Adrenal gland (tissue), 9 donors: ENCODE measurements at regions not wholly inside any gene's neighbourhood (a gene's known extent, or its start where the extent isn't known, plus 50 kb on each side); places are given as distances from the start of the nearest gene placed in this dataset.

Source experiments
- DNase-seq, 7 donors: peaks; one replicate each; pipeline ENCODE4 v3.0.0-alpha.2; 2019 to 2020
- H3K27ac ChIP-seq, 5 donors: fragments of 200-600 bp; sonication (generic) in 4 of 5; 1 replicate in 3 of 5; 2 replicates in 2 of 5; pipeline versions ENCODE4 v1.5.1 to v1.8.0; 2016 to 2020; ENCODE audit warnings: mild to moderate bottlenecking in 1 of 5
- H3K27me3 ChIP-seq: fragments of 200-600 bp; 2 replicates; pipeline ENCODE4 v1.8.0; 2021
- H3K36me3 ChIP-seq, 2 donors: fragments of 200-600 bp; replicated peaks in 1 of 2; 1 replicate in 1 of 2; 2 replicates in 1 of 2; pipeline versions ENCODE4 v1.5.1 to v1.8.0; 2018 to 2022
- H3K4me1 ChIP-seq, 2 donors: fragments of 200-600 bp; replicated peaks in 1 of 2; 1 replicate in 1 of 2; 2 replicates in 1 of 2; pipeline versions ENCODE4 v1.5.1 to v1.8.0; 2018 to 2021
- H3K4me3 ChIP-seq, 4 donors: fragments of 200-600 bp; sonication (generic) in 3 of 4; one replicate each; pipeline ENCODE4 v1.5.1; 2016 to 2018
- H3K9me3 ChIP-seq, 3 donors: fragments of 200-600 bp; sonication (generic) in 1 of 3; replicated peaks in 1 of 3; 1 replicate in 2 of 3; 2 replicates in 1 of 3; pipeline versions ENCODE4 v1.5.1 to v1.8.0; 2016 to 2021
- CTCF ChIP-seq, 6 experiments: fragments of 450-650 bp in 4 of 6; fragments of 200-600 bp in 2 of 6; sonication (generic) in 1 of 6; IDR thresholded peaks; 1 replicate in 5 of 6; 2 replicates in 1 of 6; pipeline versions ENCODE4 v1.5.1 to v1.8.0; 2016 to 2021; ENCODE audit warnings: antibody characterized with exemption in 6 of 6, mild to moderate bottlenecking in 2 of 6, moderate library complexity in 1 of 6
- POLR2A ChIP-seq, 2 donors: fragments of 450-650 bp; IDR thresholded peaks; one replicate each; pipeline ENCODE4 v1.6.1; 2017; ENCODE audit warnings: antibody characterized with exemption in 2 of 2, mild to moderate bottlenecking in 2 of 2, moderate library complexity in 1 of 2
- WGBS, 4 donors: extraction: QIAGEN DNeasy Blood & Tissue Kit in 2 of 4; methylation state at CpG; one replicate each; pipeline versions ENCODE4 v1.1.5 to v1.1.7; 2013 to 2017; 5-methylcytosine and 5-hydroxymethylcytosine counted together
- intact Hi-C, 2 donors: fragments of 100-400 bp; cut with DNase I; formaldehyde crosslinking; loops; one replicate each; pipeline versions ENCODE4 v1.14.1 to v1.15.0; 2022 to 2023
- donor health status: healthy with polysubstance abuse.
- donor health status: Bipolar disorder and iron deficiency.
- donor health status: DM: yes; HTN: yes; CAD: no.
- donor health status: DM: no; HTN: no; CAD: no.
- donor health status: DM: no; HTN: no; CAD: no.

- Histone ChIP-seq H3K9me3 (no peaks in the 10 kb centered on the region), H3K27ac (no peak overlapping the region), H3K4me3 (no peak overlapping the region), H3K4me1 (no peaks in the 10 kb centered on the region), H3K36me3 (no peaks in the 10 kb centered on the region), H3K27me3 (no peaks in the 10 kb centered on the region)
- intact Hi-C loops: no loop called here
- TF ChIP-seq CTCF (IDR thresholded peaks at IDR 0.05): no peak
- no peak for TF ChIP-seq POLR2A (IDR thresholded peaks at IDR 0.05)
- WGBS, 4 donors: 31 to 65% (median 48%) methylated on average over 2 of the region's 2 CpGs
- peak in 1 of 7 donors; percentile 48 for DNase-seq
These were observed 166.8 kb upstream of the NCAM1 start for GRCh38 chr11:112794331-112794846.

GRCh38 chr11:112795142-112795815, 165.9 kb upstream of the NCAM1 start:
- no peak for TF ChIP-seq POLR2A (IDR thresholded peaks at IDR 0.05)
- TF ChIP-seq CTCF (IDR thresholded peaks at IDR 0.05): peak; percentile 38 to 61 (median 48)
- Histone ChIP-seq H3K27ac (no peak overlapping the region), H3K4me1 (no peaks in the 10 kb centered on the region), H3K9me3 (no peaks in the 10 kb centered on the region), H3K4me3 (no peak overlapping the region), H3K36me3 (no peaks in the 10 kb centered on the region), H3K27me3 (no peaks in the 10 kb centered on the region)
- DNase-seq: peak in 5 of 7 donors; percentile 30 to 82 (median 57)
- intact Hi-C loops: loop anchor here in 1 of 2 donors (5.0 kb wide), 1 partner anchor 203 kb away; no protein-coding TSS in a partner anchor
- WGBS, 4 donors: 62 to 87% (median 76%) methylated on average over 13 to 14 of the region's 14 CpGs

GRCh38 chr11:112795911-112796649, 165.1 kb upstream of the NCAM1 start:
- no peaks in the 10 kb centered on the region for H3K4me1 ChIP-seq
- DNase-seq: peak in 1 of 7 donors; percentile 71
- no peaks in the 10 kb centered on the region for H3K9me3 ChIP-seq
- no peak overlapping the region for H3K27ac ChIP-seq
- 67 to 76% (median 71%) methylated on average over 10 to 17 of the region's 17 CpGs for WGBS, 4 donors
- no peaks in the 10 kb centered on the region for H3K27me3 ChIP-seq
- intact Hi-C loops: loop anchor here in 1 of 2 donors (5.0 kb wide), 1 partner anchor 204 kb away; no protein-coding TSS in a partner anchor
- no peak for TF ChIP-seq POLR2A (IDR thresholded peaks at IDR 0.05)
- no peak for TF ChIP-seq CTCF (IDR thresholded peaks at IDR 0.05)
- no peak overlapping the region for H3K4me3 ChIP-seq
- no peaks in the 10 kb centered on the region for H3K36me3 ChIP-seq

GRCh38 chr11:112797092-112797491, 164.1 kb upstream of the NCAM1 start:
- no peaks in the 10 kb centered on the region for H3K4me1 ChIP-seq
- no peak overlapping the region for H3K4me3 ChIP-seq
- no peaks in the 10 kb centered on the region for H3K9me3 ChIP-seq
- no peak for TF ChIP-seq POLR2A (IDR thresholded peaks at IDR 0.05)
- TF ChIP-seq CTCF (IDR thresholded peaks at IDR 0.05): no peak
- no peak overlapping the region for H3K27ac ChIP-seq
- no peak for DNase-seq
- no peaks in the 10 kb centered on the region for H3K36me3 ChIP-seq
- intact Hi-C loops: loop anchor here in 1 of 2 donors (5.0 kb wide), 1 partner anchor 205 kb away; no protein-coding TSS in a partner anchor
- H3K27me3 ChIP-seq: no peaks in the 10 kb centered on the region
- WGBS, 4 donors: 61 to 81% (median 68%) methylated on average over 2 of the region's 2 CpGs
